ENCODE measurements at regions not wholly inside any gene's neighbourhood (a gene's known extent, or its start where the extent isn't known, plus 50 kb on each side); places are given as distances from the start of the nearest gene placed in this dataset.

- no peak overlapping the region for H3K4me3 ChIP-seq
- intact Hi-C loops (cut with DNase I) = no loop called here
- H3K27ac ChIP-seq = no peak overlapping the region
- no peaks in the 10 kb centered on the region for H3K4me1 ChIP-seq
- no peaks in the 10 kb centered on the region for H3K36me3 ChIP-seq
- TF ChIP-seq CTCF (IDR thresholded peaks at IDR 0.05) = no peak
- ATAC-seq (no peak), DNase-seq (no peak)
- H3K9me3 ChIP-seq = peaks cover 0 to 24% of the 10 kb centered on the region in 2 donors
- no peaks in the 10 kb centered on the region for H3K27me3 ChIP-seq
Measured at GRCh38 chr1:193431265-193431977, 245.0 kb upstream of the B3GALT2 start.

GRCh38 chr1:193427524-193427923, 241.1 kb upstream of the B3GALT2 start:
- Histone ChIP-seq H3K4me1 (no peaks in the 10 kb centered on the region), H3K27ac (no peak overlapping the region), H3K27me3 (no peaks in the 10 kb centered on the region), H3K36me3 (no peaks in the 10 kb centered on the region), H3K4me3 (no peak overlapping the region), H3K9me3 (peaks cover 0 to 6% of the 10 kb centered on the region in 2 donors)
- TF ChIP-seq CTCF (IDR thresholded peaks at IDR 0.05) = no peak
- DNase-seq (no peak), ATAC-seq (no peak)
- intact Hi-C loops (cut with DNase I) = no loop called here

- no peak for ATAC-seq
- no peak for TF ChIP-seq CTCF (IDR thresholded peaks at IDR 0.05)
- no peaks in the 10 kb centered on the region for H3K36me3 ChIP-seq
- H3K9me3 ChIP-seq = no peaks in the 10 kb centered on the region
- H3K4me3 ChIP-seq = no peak overlapping the region
- H3K27me3 ChIP-seq = no peaks in the 10 kb centered on the region
- DNase-seq = no peak
- intact Hi-C loops (cut with DNase I) = no loop called here
- H3K27ac ChIP-seq = no peak overlapping the region
- no peaks in the 10 kb centered on the region for H3K4me1 ChIP-seq
Measured at GRCh38 chr1:193426061-193426460, 239.6 kb upstream of the B3GALT2 start.

- intact Hi-C loops (cut with DNase I) = no loop called here
- ATAC-seq (no peak), DNase-seq (no peak)
- Histone ChIP-seq H3K9me3 (no peaks in the 10 kb centered on the region), H3K27me3 (no peaks in the 10 kb centered on the region), H3K4me1 (peaks cover 5 to 19% of the 10 kb centered on the region in 2 donors), H3K4me3 (no peak overlapping the region), H3K27ac (no peak overlapping the region), H3K36me3 (no peaks in the 10 kb centered on the region)
- no peak for TF ChIP-seq CTCF (IDR thresholded peaks at IDR 0.05)
Measured at GRCh38 chr1:193421487-193421886, 235.1 kb upstream of the B3GALT2 start.

GRCh38 chr1:193419295-193419694, 232.9 kb upstream of the B3GALT2 start:
- no peaks in the 10 kb centered on the region for H3K27me3 ChIP-seq
- TF ChIP-seq CTCF (IDR thresholded peaks at IDR 0.05) = no peak
- intact Hi-C loops (cut with DNase I) = no loop called here
- no peak overlapping the region for H3K27ac ChIP-seq
- no peak overlapping the region for H3K4me3 ChIP-seq
- DNase-seq (no peak), ATAC-seq (no peak)
- peaks cover 5 to 19% of the 10 kb centered on the region in 2 donors for H3K4me1 ChIP-seq
- no peaks in the 10 kb centered on the region for H3K9me3 ChIP-seq
- H3K36me3 ChIP-seq = no peaks in the 10 kb centered on the region

Data from left lung (tissue), 4 donors.